ENCODE measurements at regions not wholly inside any gene's neighbourhood (a gene's known extent, or its start where the extent isn't known, plus 50 kb on each side); places are given as distances from the start of the nearest gene placed in this dataset.
"Not testable (repeated sequence)": the region's sequence is repeated elsewhere in the genome, so short reads cannot be mapped to it uniquely, and the experiment has no call there.

GRCh38 chr10:23493711-23494110 is 54.8 kb downstream of the OTUD1 start:
- intact Hi-C loops (cut with micrococcal nuclease): no loop called here

GRCh38 chr10:23496727-23497126 is 57.9 kb downstream of the OTUD1 start:
- ATAC-seq (no peak), DNase-seq (no peak)
- intact Hi-C loops (cut with micrococcal nuclease): no loop called here

More at GRCh38 chr10:23493711-23494110, 54.8 kb downstream of the OTUD1 start:
- ATAC-seq (no peak), DNase-seq (no peak)

- intact Hi-C loops (cut with micrococcal nuclease): no loop called here
- DNase-seq (no peak), ATAC-seq (no peak)
Observed at GRCh38 chr10:23499372-23500132, 60.7 kb downstream of the OTUD1 start.

DNA sequence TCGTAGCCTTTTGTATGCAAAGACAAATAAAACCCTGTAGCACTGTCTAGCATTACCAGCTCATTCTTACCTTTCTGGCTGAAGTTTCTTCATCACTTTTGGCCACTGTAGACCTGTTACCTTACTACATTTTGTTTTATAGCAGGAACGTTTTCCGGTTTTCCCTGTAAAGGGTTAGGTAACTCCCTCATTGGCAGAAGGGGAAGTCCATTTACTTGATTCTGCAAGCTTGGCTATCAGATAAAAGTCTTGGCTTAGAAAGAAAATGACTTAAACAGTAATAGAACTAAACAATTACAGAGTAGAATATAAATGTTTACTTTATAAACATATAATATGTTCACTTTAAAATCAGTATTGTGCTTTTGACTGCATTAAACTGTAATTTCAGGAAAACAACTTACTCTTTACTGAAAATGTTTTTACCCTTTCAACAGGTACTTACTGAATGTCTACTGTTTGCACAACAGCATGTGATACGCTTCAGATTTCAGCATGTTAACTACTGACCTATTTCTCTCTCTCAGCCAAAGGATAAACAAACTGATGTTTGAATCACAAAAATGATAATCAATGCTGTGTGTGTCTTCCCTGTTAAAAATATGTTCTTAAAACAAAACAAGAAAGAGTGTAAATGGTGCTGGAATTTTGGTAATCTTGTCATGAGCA is 67.1 kb downstream of the OTUD1 start:
- ATAC-seq (no peak), DNase-seq (no peak)
- intact Hi-C loops (cut with micrococcal nuclease): no loop called here

- ATAC-seq (no peak), DNase-seq (no peak)
- intact Hi-C loops (cut with micrococcal nuclease): no loop called here
Observed at GRCh38 chr10:23512355-23513058, 73.6 kb downstream of the OTUD1 start.

GRCh38 chr10:23513621-23514020 is 74.7 kb downstream of the OTUD1 start:
- ATAC-seq; DNase-seq; intact Hi-C loops (cut with micrococcal nuclease): not testable (repeated sequence)

DNA sequence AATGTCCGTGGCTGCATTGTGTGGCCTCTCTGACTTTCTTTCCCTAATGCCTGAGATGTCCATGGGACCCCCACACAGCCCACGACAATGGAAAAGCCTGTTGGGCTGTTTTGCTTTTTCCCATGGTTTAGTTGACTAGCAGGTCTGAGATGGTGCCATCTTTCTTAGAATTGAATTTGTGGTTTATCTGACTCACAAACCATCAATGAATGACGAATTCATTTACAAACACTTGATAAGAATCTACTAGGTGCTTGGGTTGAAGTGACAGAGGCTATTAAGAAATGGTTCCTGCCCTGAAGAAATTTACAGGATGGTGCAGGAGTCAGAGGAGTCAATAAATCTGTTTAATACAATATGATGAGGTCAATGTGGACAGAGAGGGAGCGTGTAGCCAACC is 75.4 kb downstream of the OTUD1 start:
- no peak for DNase-seq
- no peak for ATAC-seq
- intact Hi-C loops (cut with micrococcal nuclease): no loop called here

DNA sequence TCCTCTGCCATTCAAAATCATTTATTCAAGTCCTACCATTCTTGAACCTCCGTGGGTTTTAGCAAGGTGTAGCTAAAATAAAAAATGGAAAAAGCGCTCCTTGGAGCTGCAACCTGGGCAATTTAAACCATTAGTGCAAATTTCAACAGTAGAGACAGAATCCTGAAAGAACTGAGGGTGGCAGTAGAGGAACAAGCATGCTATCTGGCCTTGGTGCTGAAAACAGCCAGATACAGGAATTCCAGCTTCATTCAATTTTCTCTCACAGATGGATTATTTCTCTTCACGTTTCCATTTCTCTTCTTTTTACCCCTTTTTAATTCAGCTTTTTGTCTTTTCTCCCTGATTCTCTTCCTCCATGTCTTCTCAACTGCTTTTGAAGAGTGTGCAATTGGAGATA is 77.7 kb downstream of the OTUD1 start:
- no peak for DNase-seq
- no peak for ATAC-seq
- intact Hi-C loops (cut with micrococcal nuclease): no loop called here

GRCh38 chr10:23517155-23517554 is 78.3 kb downstream of the OTUD1 start:
- no peak for DNase-seq
- intact Hi-C loops (cut with micrococcal nuclease): no loop called here
- no peak for ATAC-seq

GRCh38 chr10:23521735-23522134 is 82.9 kb downstream of the OTUD1 start:
- intact Hi-C loops (cut with micrococcal nuclease): no loop called here
- DNase-seq (no peak), ATAC-seq (no peak)

DNA sequence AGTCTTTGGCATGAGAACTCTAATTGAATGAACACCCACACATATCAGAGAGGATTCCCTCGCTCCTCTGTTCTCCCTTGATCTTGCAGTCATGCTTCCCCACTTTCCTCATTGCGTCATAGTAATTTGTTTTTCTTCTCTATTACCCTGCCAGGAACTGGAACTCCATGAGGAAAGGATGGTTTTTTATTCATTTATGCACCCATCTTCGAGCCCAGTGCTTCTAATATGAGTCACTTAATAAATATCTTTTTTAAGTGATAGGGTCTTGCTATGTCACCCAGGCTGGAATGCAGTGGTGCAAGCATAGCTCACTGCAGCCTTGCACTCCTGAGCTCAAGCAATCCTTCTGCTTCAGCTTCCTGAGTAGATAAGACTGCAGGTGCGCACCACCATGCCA is 83.5 kb downstream of the OTUD1 start:
- ATAC-seq: no peak
- intact Hi-C loops (cut with micrococcal nuclease): no loop called here
- no peak for DNase-seq

- intact Hi-C loops (cut with micrococcal nuclease): no loop called here
- DNase-seq (no peak), ATAC-seq (no peak)
Observed at GRCh38 chr10:23523251-23523650, 84.4 kb downstream of the OTUD1 start.

GRCh38 chr10:23525406-23525805 is 86.5 kb downstream of the OTUD1 start:
- ATAC-seq (peak; percentile 82), DNase-seq (peak; percentile 27)
- intact Hi-C loops (cut with micrococcal nuclease): no loop called here

GRCh38 chr10:23528419-23528818 is 89.5 kb downstream of the OTUD1 start:
- intact Hi-C loops (cut with micrococcal nuclease): no loop called here
- ATAC-seq: no peak
- DNase-seq: no peak

DNA sequence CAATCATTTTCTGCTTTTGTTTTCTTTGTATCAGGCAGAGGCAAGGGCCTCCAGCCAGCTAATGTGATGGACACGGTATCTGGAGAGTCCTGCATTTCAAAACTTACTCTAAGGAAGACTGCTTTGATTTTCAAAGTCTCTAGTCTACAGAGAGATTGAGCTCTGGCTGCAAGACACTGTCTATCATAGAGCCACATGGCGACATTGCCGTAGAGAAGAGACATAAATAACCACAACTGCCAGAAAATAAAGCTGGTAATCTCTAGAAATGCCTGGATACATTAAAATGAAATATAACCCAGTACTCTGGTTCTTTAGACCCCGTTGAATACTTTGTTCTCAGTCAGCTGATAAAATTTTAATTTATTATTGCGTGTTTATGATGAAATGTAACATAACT is 90.8 kb downstream of the OTUD1 start:
- intact Hi-C loops (cut with micrococcal nuclease): loop anchor here (2.0 kb wide), 1 partner anchor 215 kb away; no protein-coding TSS in a partner anchor
- DNase-seq: no peak
- ATAC-seq: no peak

DNA sequence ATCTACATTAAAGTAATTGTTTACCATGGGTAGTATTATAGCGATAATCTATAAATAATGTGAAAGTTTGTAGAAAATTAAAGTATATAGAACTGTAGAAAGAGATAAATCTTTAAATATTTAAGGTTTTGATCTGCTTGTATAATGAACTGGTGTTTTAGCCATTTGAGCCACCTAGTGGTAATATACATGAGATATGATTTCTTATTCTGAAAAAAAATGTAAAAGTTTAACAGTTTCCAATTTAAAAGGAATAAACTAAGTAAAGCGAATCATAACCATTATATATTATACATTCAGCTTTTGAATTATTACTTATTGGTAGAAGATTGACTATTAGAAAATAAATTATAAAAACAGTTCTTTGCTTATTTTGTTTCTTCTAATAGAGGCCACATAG is 91.2 kb downstream of the OTUD1 start:
- ATAC-seq (no peak), DNase-seq (no peak)
- intact Hi-C loops (cut with micrococcal nuclease): loop anchor here (2.0 kb wide), 1 partner anchor 215 kb away; no protein-coding TSS in a partner anchor

GRCh38 chr10:23533212-23533611 is 94.3 kb downstream of the OTUD1 start:
- intact Hi-C loops (cut with micrococcal nuclease): no loop called here
- ATAC-seq (no peak), DNase-seq (no peak)

DNA sequence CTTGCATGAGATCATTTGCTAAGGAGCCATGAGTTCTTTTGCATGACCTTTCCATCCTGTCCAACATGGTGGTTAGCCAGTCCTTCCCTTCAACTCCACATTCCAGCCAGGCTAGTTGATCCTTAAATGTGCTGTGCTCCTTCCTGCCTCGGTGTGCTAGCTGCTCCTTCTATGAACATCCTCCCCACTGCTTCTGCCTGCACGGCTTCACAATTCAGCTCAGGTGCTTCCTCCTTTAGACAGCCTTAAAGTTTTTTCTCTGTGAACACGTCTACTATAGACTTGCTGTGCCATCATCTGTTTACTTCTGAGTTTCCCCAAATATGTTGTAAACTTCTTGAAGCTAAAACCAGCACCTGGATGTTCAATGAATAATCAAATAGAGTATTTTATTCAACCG is 95.5 kb downstream of the OTUD1 start:
- intact Hi-C loops (cut with micrococcal nuclease): no loop called here
- no peak for ATAC-seq

GRCh38 chr10:23534761-23535160 is 95.9 kb downstream of the OTUD1 start:
- intact Hi-C loops (cut with micrococcal nuclease): no loop called here
- DNase-seq (no peak), ATAC-seq (no peak)

More for the DNA sequence above, 95.5 kb downstream of the OTUD1 start:
- DNase-seq: no peak

- ATAC-seq: no peak
- intact Hi-C loops (cut with micrococcal nuclease): no loop called here
- DNase-seq: no peak
Observed at GRCh38 chr10:23535381-23535780, 96.5 kb downstream of the OTUD1 start.
